Astrocyte (in vitro differentiated cells and primary cell): ENCODE measurements at regions not wholly inside any gene's neighbourhood (a gene's known extent, or its start where the extent isn't known, plus 50 kb on each side); places are given as distances from the start of the nearest gene placed in this dataset.

Experiments
- DNase-seq: peaks from one replicate; pipeline ENCODE4 v3.0.0-alpha.2; 2010; ENCODE audit warnings: low read depth
- FAIRE-seq: peaks from 2 replicates; lab custom pipeline; 2011; peaks lifted over from hg19 to GRCh38; lab: Jason Lieb, UNC
- H2AFZ ChIP-seq: 2 replicates; pipeline ENCODE4 v1.6.0; 2012; ENCODE audit warnings: low read depth, low read length, inconsistent platforms
- H3K27ac ChIP-seq: 2 replicates; pipeline ENCODE4 v1.5.1; 2011; ENCODE audit warnings: low read depth, low read length, inconsistent platforms
- H3K27me3 ChIP-seq: 2 replicates; pipeline ENCODE4 v1.6.0; 2011; ENCODE audit warnings: low read length, inconsistent platforms; ENCODE audit not compliant: insufficient read depth
- H3K36me3 ChIP-seq: 2 replicates; pipeline ENCODE4 v1.5.1; 2011; ENCODE audit warnings: low read length, inconsistent platforms; ENCODE audit not compliant: insufficient read depth
- H3K4me1 ChIP-seq: 2 replicates; pipeline ENCODE4 v1.5.1; 2011; ENCODE audit warnings: low read length, inconsistent platforms; ENCODE audit not compliant: insufficient read depth
- H3K4me2 ChIP-seq: 2 replicates; pipeline ENCODE4 v1.6.0; 2012; ENCODE audit warnings: low read length, inconsistent platforms
- H3K4me3 ChIP-seq: 2 replicates; pipeline ENCODE4 v1.5.1; 2011; ENCODE audit warnings: low read depth, mild to moderate bottlenecking, low read length, inconsistent platforms; ENCODE audit not compliant: insufficient read depth
- H3K79me2 ChIP-seq: 2 replicates; pipeline ENCODE4 v1.6.0; 2012; ENCODE audit warnings: mild to moderate bottlenecking, low read length, inconsistent platforms; ENCODE audit not compliant: insufficient read depth
- H3K9ac ChIP-seq: 2 replicates; pipeline ENCODE4 v1.6.0; 2012; ENCODE audit warnings: mild to moderate bottlenecking, low read length, inconsistent platforms
- H3K9me3 ChIP-seq: 2 replicates; pipeline ENCODE4 v1.5.1; 2012; ENCODE audit warnings: low read depth, mild to moderate bottlenecking, low read length, inconsistent platforms; ENCODE audit not compliant: insufficient read depth
- H4K20me1 ChIP-seq: 2 replicates; pipeline ENCODE4 v1.6.0; 2012; ENCODE audit warnings: low read length, inconsistent platforms; ENCODE audit not compliant: insufficient read depth
- H3K27ac Mint-ChIP-seq: one replicate; pipeline ENCODE4 v1.8.0; 2021; ENCODE audit warnings: mild to moderate bottlenecking, mixed read lengths; ENCODE audit not compliant: unreplicated experiment
- H3K27me3 Mint-ChIP-seq: one replicate; pipeline ENCODE4 v1.8.0; 2021; ENCODE audit warnings: low read depth, mixed read lengths; ENCODE audit not compliant: unreplicated experiment
- H3K36me3 Mint-ChIP-seq: one replicate; pipeline ENCODE4 v1.8.0; 2021; ENCODE audit warnings: low read depth, mixed read lengths; ENCODE audit not compliant: unreplicated experiment
- H3K4me1 Mint-ChIP-seq: one replicate; pipeline ENCODE4 v1.8.0; 2021; ENCODE audit warnings: low read depth, mixed read lengths; ENCODE audit not compliant: unreplicated experiment
- H3K4me3 Mint-ChIP-seq: one replicate; pipeline ENCODE4 v1.8.0; 2021; ENCODE audit warnings: mild to moderate bottlenecking, moderate library complexity, mixed read lengths; ENCODE audit not compliant: unreplicated experiment
- H3K9me3 Mint-ChIP-seq: one replicate; pipeline ENCODE4 v1.8.0; 2021; ENCODE audit warnings: mild to moderate bottlenecking, mixed read lengths; ENCODE audit not compliant: unreplicated experiment
- EZH2 ChIP-seq: IDR thresholded peaks from 2 replicates; pipeline ENCODE4 v1.6.1; 2012; ENCODE audit warnings: mild to moderate bottlenecking, low read length, inconsistent platforms; ENCODE audit not compliant: insufficient read depth
- TF ChIP-seq, protein P1 (sequence below): IDR thresholded peaks from 2 replicates; pipeline ENCODE4 v1.5.1; 2011; ENCODE audit warnings: low read depth, mild to moderate bottlenecking, inconsistent platforms, low read length, moderate library complexity; ENCODE audit not compliant: insufficient read depth

DNA sequence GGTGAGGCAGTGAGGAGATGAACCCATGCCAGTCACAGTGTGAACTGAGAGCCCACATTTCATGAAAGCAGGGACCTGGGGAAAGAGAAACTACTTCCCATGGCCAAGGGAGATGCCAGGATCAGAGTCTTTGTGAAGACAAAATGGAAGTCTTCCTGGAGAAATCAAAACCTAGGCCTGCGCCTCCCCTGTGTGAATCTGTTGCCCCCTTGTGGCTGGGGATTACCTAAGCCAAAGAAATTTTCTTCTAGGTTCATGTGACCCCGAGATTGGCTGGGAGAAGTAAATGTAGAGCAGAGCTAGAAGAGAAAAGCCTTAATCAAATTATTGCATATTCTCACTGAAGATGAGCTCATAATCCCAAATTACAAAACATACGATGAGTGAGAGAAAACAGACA is 1075.3 kb downstream of the TBC1D22A start:
- FAIRE-seq: no peak
- Histone ChIP-seq H3K4me1 (no peaks in the 10 kb centered on the region), H3K4me2 (no peak overlapping the region), H3K4me3 (no peak overlapping the region), H3K79me2 (no peaks in the 10 kb centered on the region), H4K20me1 (no peaks in the 10 kb centered on the region), H3K27ac (no peak overlapping the region), H3K36me3 (no peaks in the 10 kb centered on the region), H3K9ac (no peak overlapping the region), H3K27me3 (no peaks in the 10 kb centered on the region), H2AFZ (no peak overlapping the region), H3K9me3 (peaks cover 12% of the 10 kb centered on the region)
- peaks cover 47% of the 10 kb centered on the region for H3K4me1 Mint-ChIP-seq
- peaks cover 3% of the 10 kb centered on the region for H3K9me3 Mint-ChIP-seq
- TF ChIP-seq, protein P1, sequence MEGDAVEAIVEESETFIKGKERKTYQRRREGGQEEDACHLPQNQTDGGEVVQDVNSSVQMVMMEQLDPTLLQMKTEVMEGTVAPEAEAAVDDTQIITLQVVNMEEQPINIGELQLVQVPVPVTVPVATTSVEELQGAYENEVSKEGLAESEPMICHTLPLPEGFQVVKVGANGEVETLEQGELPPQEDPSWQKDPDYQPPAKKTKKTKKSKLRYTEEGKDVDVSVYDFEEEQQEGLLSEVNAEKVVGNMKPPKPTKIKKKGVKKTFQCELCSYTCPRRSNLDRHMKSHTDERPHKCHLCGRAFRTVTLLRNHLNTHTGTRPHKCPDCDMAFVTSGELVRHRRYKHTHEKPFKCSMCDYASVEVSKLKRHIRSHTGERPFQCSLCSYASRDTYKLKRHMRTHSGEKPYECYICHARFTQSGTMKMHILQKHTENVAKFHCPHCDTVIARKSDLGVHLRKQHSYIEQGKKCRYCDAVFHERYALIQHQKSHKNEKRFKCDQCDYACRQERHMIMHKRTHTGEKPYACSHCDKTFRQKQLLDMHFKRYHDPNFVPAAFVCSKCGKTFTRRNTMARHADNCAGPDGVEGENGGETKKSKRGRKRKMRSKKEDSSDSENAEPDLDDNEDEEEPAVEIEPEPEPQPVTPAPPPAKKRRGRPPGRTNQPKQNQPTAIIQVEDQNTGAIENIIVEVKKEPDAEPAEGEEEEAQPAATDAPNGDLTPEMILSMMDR: peak; percentile 17
- no peak for TF ChIP-seq EZH2
- H3K27ac Mint-ChIP-seq: peak overlapping the region; percentile 99
- H3K27me3 Mint-ChIP-seq: peaks cover 17% of the 10 kb centered on the region
- no peak for DNase-seq
- H3K4me3 Mint-ChIP-seq: no peak overlapping the region
- no peaks in the 10 kb centered on the region for H3K36me3 Mint-ChIP-seq

DNA sequence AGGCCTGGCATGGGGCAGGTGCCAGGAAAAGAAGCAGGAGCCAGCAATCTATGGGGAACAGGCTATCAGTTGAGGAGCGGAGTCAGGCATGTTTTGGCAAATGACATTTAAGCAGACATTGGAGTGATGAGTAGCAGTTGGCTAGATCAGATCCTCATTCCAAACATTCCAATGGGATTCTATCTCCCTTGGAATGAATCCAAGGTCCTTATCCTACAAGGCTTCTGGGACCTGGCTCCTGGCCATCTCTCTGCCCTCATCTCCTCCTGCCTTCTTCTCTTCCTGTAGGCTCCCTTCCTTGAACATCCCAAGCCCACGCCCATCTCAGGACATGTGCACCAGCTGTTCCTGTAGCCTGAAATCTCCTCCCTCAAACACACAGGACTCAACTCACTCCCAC is 1074.5 kb downstream of the TBC1D22A start:
- Histone ChIP-seq H3K4me3 (no peak overlapping the region), H3K4me1 (no peaks in the 10 kb centered on the region), H3K27me3 (no peaks in the 10 kb centered on the region), H3K36me3 (no peaks in the 10 kb centered on the region), H3K4me2 (no peak overlapping the region), H3K27ac (no peak overlapping the region), H3K9me3 (peaks cover 12% of the 10 kb centered on the region), H4K20me1 (no peaks in the 10 kb centered on the region), H3K79me2 (no peaks in the 10 kb centered on the region), H2AFZ (no peak overlapping the region), H3K9ac (no peak overlapping the region)
- Mint-ChIP-seq H3K27me3 (peaks cover 23% of the 10 kb centered on the region), H3K27ac (peak overlapping the region; percentile 99), H3K36me3 (no peaks in the 10 kb centered on the region), H3K9me3 (peaks cover 5% of the 10 kb centered on the region), H3K4me1 (peaks cover 47% of the 10 kb centered on the region), H3K4me3 (no peak overlapping the region)
- FAIRE-seq (peak; percentile 41), DNase-seq (no peak)
- TF ChIP-seq EZH2: no peak
- TF ChIP-seq, protein P1: no peak

GRCh38 chr22:47835726-47836125 is 1073.3 kb downstream of the TBC1D22A start:
- no peaks in the 10 kb centered on the region for H3K79me2 ChIP-seq
- H3K4me1 ChIP-seq: no peaks in the 10 kb centered on the region
- Mint-ChIP-seq H3K27ac (peak overlapping the region; percentile 99), H3K4me3 (no peak overlapping the region), H3K9me3 (peaks cover 5% of the 10 kb centered on the region), H3K36me3 (no peaks in the 10 kb centered on the region), H3K27me3 (peaks cover 27% of the 10 kb centered on the region), H3K4me1 (peaks cover 41% of the 10 kb centered on the region)
- DNase-seq: peak; percentile 82
- TF ChIP-seq, protein P1: no peak
- no peak for TF ChIP-seq EZH2
- no peak overlapping the region for H3K4me3 ChIP-seq
- H3K36me3 ChIP-seq: no peaks in the 10 kb centered on the region
- no peak overlapping the region for H3K27ac ChIP-seq
- peak; percentile 73 for FAIRE-seq
- no peaks in the 10 kb centered on the region for H4K20me1 ChIP-seq
- H3K9me3 ChIP-seq: peaks cover 10% of the 10 kb centered on the region
- H3K4me2 ChIP-seq: peak overlapping the region; percentile 10
- no peaks in the 10 kb centered on the region for H3K27me3 ChIP-seq
- H2AFZ ChIP-seq: no peak overlapping the region
- no peak overlapping the region for H3K9ac ChIP-seq
